ENCODE measurements at regions not wholly inside any gene's neighbourhood (a gene's known extent, or its start where the extent isn't known, plus 50 kb on each side); places are given as distances from the start of the nearest gene placed in this dataset.

- Histone ChIP-seq H3K4me3 (ENCODE audit: extremely low read depth in 1 of 4, insufficient read depth in 2 of 4, low read depth in 3 of 4, low read length in 4 of 4) (no peak overlapping the region), H2AK5ac (ENCODE audit: low read depth, low read length) (no peak overlapping the region), H3K36me3 (ENCODE audit: control insufficient read depth in 2 of 4, insufficient read depth in 4 of 4, low read length in 3 of 4) (no peaks in the 10 kb centered on the region), H2BK12ac (ENCODE audit: low read depth, low read length) (no peak overlapping the region), H2BK20ac (ENCODE audit: low read length) (no peak overlapping the region), H3K14ac (ENCODE audit: insufficient read length) (no peak overlapping the region), H3K4ac (replicated peaks; ENCODE audit: insufficient read length, low read depth, low read length) (no peak overlapping the region), H3K18ac (ENCODE audit: extremely low read depth, low read length) (no peak overlapping the region), H2BK5ac (ENCODE audit: low read depth, low read length) (no peak overlapping the region), H4K8ac (ENCODE audit: extremely low read depth, insufficient read depth, low read length) (no peak overlapping the region), H4K5ac (ENCODE audit: insufficient read length, low read depth, low read length) (no peak overlapping the region), H3K4me1 (replicated peaks in 1 of 4; ENCODE audit: control insufficient read depth in 3 of 4, insufficient read depth in 4 of 4, low read length in 3 of 4) (peaks cover 2 to 13% (median 11%) of the 10 kb centered on the region in 4 experiments), H3K56ac (replicated peaks; ENCODE audit: insufficient read length, low read depth, low read length) (no peak overlapping the region), H3K4me2 (ENCODE audit: insufficient read depth in 1 of 2, low read depth in 2 of 2, low read length in 2 of 2) (no peak overlapping the region), H3K27ac (ENCODE audit: low read depth, low read length) (no peak overlapping the region), H2BK120ac (replicated peaks; ENCODE audit: low read depth, low read length) (no peak overlapping the region), H3K23ac (ENCODE audit: insufficient read length) (no peak overlapping the region), H3K27me3 (replicated peaks in 1 of 4; ENCODE audit: control insufficient read depth in 3 of 4, extremely low read depth in 1 of 4, insufficient read depth in 3 of 4, low read length in 3 of 4) (peaks cover 0 to 1% (median 0%) of the 10 kb centered on the region in 4 experiments; a peak in 1 of 7 replicates), H4K91ac (replicated peaks; ENCODE audit: insufficient read length, low read length) (no peak overlapping the region), H2AFZ (ENCODE audit: low read length) (no peak overlapping the region), H3K23me2 (ENCODE audit: low read depth, low read length) (peaks cover 2% of the 10 kb centered on the region; the same call in 1 of the 2 replicates), H2BK15ac (ENCODE audit: low read length) (no peak overlapping the region), H3K79me1 (ENCODE audit: low read depth, low read length) (no peaks in the 10 kb centered on the region), H3K9me3 (ENCODE audit: insufficient read depth in 2 of 2, low read depth in 1 of 2, low read length in 1 of 2) (no peaks in the 10 kb centered on the region), H4K20me1 (replicated peaks in 1 of 2; ENCODE audit: control insufficient read depth in 1 of 2, insufficient read depth in 2 of 2, low read length in 2 of 2) (no peaks in the 10 kb centered on the region), H3K79me2 (ENCODE audit: control insufficient read depth in 1 of 2, insufficient read depth in 2 of 2, low read length in 2 of 2) (no peaks in the 10 kb centered on the region), H3K9ac (replicated peaks in 1 of 4; ENCODE audit: extremely low read depth in 1 of 4, low read depth in 3 of 4, low read length in 3 of 4) (no peak overlapping the region)
- DNase-seq (ENCODE audit: low read depth in 1 of 2, low spot score in 2 of 2): no peak
- ChIA-PET CTCF (ENCODE audit: partially characterized antibody) (interaction anchor here (0.7 to 1.2 kb wide), 2 partner anchors 23 to 83 kb away, joined by 3 read pairs; no protein-coding TSS in a partner anchor), POLR2A (ENCODE audit: partially characterized antibody) (no interaction called here)
- 100% methylated on average over 1 of the region's 1 CpG; no CpG with 5 or more reads in 1 of the 2 experiments for WGBS, 2 experiments (ENCODE audit: extremely low coverage in 1 of 2, insufficient coverage in 1 of 2, insufficient read length in 1 of 2, insufficient replicate concordance in 2 of 2, low coverage in 1 of 2, low lambda C conversion rate in 2 of 2, missing lambda C conversion rate in 1 of 2)
- FAIRE-seq: no peak
- TF ChIP-seq SP4 (IDR thresholded peaks at IDR 0.05; ENCODE audit: low read length): no peak
- TF ChIP-seq POU5F1 (IDR thresholded peaks at IDR 0.05; ENCODE audit: low read depth, low read length): no peak
These were observed 179.2 kb downstream of the ZNF281 start for GRCh38 chr1:200230671-200231070.

All from H1 (cell line).